ENCODE measurements at regions not wholly inside any gene's neighbourhood (a gene's known extent, or its start where the extent isn't known, plus 50 kb on each side); places are given as distances from the start of the nearest gene placed in this dataset.
"Not testable (repeated sequence)": the region's sequence is repeated elsewhere in the genome, so short reads cannot be mapped to it uniquely, and the experiment has no call there.

GRCh38 chr3:18527691-18528090 lies 102.6 kb upstream of the SATB1 start:
- DNase-seq, result no peak

GRCh38 chr3:18526667-18527066 lies 101.5 kb upstream of the SATB1 start:
- no peak for DNase-seq

DNA sequence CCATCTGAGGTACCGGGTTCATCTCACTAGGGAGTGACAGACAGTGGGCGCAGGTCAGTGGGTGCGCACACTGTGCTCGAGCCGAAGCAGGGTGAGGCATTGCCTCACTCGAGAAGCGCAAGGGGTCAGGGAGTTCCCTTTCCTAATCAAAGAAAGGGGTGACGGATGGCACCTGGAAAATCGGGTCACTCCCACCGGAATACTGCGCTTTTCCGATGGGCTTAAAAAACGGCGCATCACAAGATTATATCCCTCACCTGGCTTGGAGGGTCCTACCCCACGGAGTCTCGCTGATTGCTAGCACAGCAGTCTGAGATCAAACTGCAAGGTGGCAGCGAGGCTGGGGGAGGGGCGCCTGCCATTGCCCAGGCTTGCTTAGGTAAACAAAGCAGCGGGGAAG lies 91.0 kb upstream of the SATB1 start:
- DNase-seq, result not testable (repeated sequence)

- no peak for DNase-seq
Observed at GRCh38 chr3:18513091-18513490, 88.0 kb upstream of the SATB1 start.

GRCh38 chr3:18512007-18512406 lies 86.9 kb upstream of the SATB1 start:
- DNase-seq, result no peak

GRCh38 chr3:18510947-18511346 lies 85.8 kb upstream of the SATB1 start:
- DNase-seq, result no peak

DNA sequence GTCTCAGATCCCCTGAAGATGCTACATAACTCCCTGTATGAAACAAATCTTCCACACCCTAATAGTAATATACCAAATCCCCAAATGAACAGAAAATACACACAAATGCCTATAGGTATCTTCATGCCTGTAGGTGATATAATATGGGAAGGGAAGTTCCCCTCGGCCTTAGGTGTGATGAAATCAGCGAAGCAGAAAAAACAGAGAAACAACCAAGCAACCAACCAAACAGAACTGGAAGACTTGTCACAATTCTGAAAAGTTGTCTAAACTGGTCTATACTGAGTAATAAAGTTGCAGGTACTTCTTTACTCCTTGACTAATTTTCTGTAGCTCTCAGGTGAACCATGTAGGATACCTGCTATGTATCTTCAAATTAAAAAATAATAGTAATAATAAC lies 82.2 kb upstream of the SATB1 start:
- no peak for DNase-seq

GRCh38 chr3:18505056-18505455 lies 79.9 kb upstream of the SATB1 start:
- DNase-seq, result no peak

DNA sequence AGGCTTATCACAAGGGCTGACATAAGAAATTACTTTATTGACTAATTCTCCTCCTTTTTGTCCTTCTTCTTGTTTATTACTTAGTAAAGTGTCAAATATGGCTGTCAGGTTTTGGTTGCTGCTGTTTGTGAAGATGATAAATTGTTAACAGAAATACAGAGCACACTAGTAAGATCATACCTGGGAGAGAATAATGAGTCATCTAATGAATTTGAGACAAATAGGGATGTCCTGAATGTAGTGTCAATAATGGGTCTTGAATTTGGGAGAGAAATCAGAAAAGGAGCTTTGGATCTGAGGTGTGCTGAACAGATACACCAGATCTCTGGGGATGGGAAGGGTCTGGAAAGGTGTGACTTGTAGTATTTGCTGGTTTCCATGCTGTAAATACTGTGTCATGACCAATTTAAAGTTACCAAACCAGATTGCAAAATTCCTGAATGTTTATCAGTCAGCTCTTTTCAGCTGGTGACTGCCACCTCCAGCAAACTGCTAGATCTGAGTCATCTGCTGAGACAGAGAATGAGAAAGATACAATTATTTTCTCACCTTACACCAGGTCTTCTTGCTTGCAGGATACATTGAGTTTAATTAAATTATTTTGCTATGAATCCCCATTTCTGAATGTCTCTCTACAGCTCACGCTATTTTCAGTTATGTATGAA lies 76.7 kb upstream of the SATB1 start:
- no peak for DNase-seq

DNA sequence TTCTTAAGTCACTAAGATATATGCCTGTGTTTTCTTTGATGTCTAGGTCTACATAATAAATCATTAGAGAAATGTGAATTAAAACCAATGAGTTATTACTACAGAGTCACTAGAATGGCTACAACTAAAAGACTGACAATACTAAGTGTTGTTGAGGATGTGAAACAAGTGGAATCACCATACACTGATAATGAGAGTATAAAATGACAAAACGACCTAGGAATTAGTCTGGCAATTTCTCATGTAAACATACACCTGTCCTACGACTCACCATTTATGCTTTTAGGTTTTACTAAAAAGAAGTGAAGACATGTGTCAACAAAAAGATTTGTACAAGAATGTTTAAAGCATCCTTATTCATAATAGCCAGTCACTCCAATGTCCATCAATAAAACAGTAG lies 75.2 kb upstream of the SATB1 start:
- DNase-seq, result no peak

- DNase-seq, result no peak
Observed at GRCh38 chr3:18499301-18499700, 74.2 kb upstream of the SATB1 start.

DNA sequence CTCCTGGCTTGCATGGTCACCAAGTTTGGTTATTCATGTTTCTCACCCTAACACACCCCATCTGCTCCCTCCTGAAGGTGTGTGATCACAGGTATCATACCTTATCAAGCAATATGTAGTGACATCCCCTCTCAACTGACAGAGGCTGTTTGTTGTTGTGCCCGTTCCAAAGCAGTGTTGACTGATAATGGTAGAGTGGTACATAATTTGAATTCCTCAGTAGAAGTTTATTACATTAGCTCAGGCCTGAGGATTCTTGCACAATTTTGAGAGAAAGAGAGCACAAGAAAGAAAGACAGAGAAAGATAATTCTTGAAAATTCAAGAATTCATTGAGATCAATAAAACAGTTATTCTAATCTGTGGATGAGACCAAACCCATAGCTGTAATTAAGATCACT lies 69.1 kb upstream of the SATB1 start:
- no peak for DNase-seq

DNA sequence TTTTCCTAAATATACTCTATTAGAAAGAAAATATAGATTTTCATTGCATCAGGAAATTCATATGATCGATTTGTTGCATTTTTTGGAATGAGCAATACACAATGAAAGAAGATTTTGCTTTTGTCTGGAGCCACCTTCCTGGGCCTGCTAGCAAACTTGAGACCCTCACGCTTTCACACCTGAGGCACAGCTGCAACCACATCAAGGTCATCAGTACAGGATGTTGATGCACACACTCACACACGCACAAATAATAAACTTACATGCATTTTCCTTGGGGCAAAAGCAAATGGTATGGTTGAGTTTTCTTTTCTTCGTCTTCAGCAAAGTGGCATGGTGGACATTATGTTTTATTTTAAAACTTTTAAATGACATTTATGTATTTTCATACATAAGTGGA lies 64.8 kb upstream of the SATB1 start:
- no peak for DNase-seq

- no peak for DNase-seq
Observed at GRCh38 chr3:18483226-18483625, 58.1 kb upstream of the SATB1 start.

DNA sequence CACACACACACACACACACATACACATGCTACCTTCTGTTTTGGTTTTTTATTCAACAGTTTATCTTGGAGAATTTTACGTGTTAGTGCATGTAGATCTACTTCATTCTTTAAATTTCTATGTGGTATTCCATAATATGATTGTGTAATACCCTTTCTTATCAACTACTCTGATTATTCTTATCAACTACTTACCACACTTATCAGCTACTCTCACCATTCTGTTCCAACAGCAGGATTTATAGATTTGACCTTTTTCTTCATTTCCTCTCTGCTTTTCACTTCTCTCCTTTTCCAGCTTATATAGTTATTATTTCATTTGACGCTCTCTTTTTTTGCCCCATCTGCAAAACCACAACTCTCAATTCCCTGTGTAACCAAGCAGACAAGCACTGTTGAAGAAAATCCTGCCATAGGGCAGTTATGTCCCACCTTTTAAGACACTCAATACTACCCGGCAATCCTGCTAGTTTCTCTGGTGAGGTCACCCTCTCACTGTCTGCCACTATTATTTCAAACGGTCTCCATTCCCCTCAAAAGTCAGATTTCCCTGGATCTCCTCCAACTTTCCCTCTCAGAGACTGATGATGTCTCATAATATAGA lies 56.9 kb upstream of the SATB1 start:
- no peak for DNase-seq

- DNase-seq, result no peak
Observed at GRCh38 chr3:18477620-18478019, 52.5 kb upstream of the SATB1 start.

Measured in NCI-H146 (cell line).